SU-DHL-6 (cell line): ENCODE measurements at regions not wholly inside any gene's neighbourhood (a gene's known extent, or its start where the extent isn't known, plus 50 kb on each side); places are given as distances from the start of the nearest gene placed in this dataset.

Experiments used
- EZH2phosphoT487 ChIP-seq: fragments of 200-600 bp; sonication (generic), shearing (Covaris generic); conservative IDR thresholded peaks from 2 replicates; pipeline ENCODE4 v1.6.1; 2018; ENCODE audit warnings: mild to moderate bottlenecking, antibody characterized with exemption, low read length, moderate library complexity, mixed read lengths
- TF ChIP-seq, protein P1 (sequence below): fragments of 200-600 bp; sonication (generic); IDR thresholded peaks from one replicate; pipeline ENCODE4 v1.5.1; 2017; ENCODE audit warnings: antibody characterized with exemption, mild to moderate bottlenecking, low read length, moderate library complexity; ENCODE audit not compliant: insufficient read depth, poor library complexity, severe bottlenecking

DNA sequence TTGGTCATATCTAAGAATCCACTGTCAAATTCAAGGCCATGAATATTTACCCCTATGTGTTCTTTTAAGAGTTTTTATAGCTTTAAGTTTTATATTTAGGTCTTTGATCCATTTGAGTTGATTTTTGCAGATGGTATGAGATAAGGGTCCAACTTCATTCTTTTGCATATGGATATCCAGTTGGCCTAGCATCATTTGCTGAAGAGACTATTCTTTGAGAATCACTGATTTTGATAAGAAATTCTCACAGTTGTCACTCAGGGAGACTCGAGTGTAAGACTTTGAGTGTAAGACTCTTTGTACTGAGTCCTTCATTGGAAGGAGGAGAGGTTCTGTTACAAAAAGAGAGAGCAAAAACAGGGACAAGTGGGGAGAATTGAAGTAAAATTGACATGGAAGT is 74.8 kb downstream of the CBLL2 start:
- TF ChIP-seq, protein P1, sequence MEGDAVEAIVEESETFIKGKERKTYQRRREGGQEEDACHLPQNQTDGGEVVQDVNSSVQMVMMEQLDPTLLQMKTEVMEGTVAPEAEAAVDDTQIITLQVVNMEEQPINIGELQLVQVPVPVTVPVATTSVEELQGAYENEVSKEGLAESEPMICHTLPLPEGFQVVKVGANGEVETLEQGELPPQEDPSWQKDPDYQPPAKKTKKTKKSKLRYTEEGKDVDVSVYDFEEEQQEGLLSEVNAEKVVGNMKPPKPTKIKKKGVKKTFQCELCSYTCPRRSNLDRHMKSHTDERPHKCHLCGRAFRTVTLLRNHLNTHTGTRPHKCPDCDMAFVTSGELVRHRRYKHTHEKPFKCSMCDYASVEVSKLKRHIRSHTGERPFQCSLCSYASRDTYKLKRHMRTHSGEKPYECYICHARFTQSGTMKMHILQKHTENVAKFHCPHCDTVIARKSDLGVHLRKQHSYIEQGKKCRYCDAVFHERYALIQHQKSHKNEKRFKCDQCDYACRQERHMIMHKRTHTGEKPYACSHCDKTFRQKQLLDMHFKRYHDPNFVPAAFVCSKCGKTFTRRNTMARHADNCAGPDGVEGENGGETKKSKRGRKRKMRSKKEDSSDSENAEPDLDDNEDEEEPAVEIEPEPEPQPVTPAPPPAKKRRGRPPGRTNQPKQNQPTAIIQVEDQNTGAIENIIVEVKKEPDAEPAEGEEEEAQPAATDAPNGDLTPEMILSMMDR, result no peak
- no peak for TF ChIP-seq EZH2phosphoT487
